ENCODE measurements at regions not wholly inside any gene's neighbourhood (a gene's known extent, or its start where the extent isn't known, plus 50 kb on each side); places are given as distances from the start of the nearest gene placed in this dataset.

DNA sequence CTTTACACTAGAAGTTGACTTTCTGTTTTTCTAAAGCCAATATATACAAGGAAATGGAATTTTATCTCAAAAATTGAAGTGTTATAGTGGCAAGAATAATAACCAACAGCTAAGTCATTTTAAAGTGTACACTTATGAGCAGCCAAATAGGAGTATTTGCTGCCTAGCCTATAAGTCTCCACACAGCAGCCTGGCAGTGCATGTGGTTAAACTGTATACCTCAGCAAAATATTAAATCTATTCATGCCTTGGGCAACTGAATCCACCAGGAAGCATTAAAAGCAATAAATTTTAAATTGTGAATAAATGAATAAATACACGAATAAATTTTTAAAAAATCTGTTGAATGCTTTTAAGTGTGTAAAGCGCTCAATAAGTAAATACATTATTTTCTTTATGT, 432.4 kb upstream of the RORB start:
- H3K27me3 ChIP-seq: no peaks in the 10 kb centered on the region
- DNase-seq (ENCODE audit: extremely low spot score): no peak
- no peak overlapping the region for H3K4me3 ChIP-seq
- intact Hi-C loops (cut with DNase I): no loop called here
- WGBS: 64% methylated on average over 2 of the region's 2 CpGs
- no peaks in the 10 kb centered on the region for H3K4me1 ChIP-seq
- no peak for TF ChIP-seq POLR2AphosphoS5 (IDR thresholded peaks at IDR 0.05)
- TF ChIP-seq EP300 (IDR thresholded peaks at IDR 0.05): no peak
- TF ChIP-seq POLR2A (IDR thresholded peaks at IDR 0.05; ENCODE audit: low read depth): no peak
- TF ChIP-seq, protein P1, sequence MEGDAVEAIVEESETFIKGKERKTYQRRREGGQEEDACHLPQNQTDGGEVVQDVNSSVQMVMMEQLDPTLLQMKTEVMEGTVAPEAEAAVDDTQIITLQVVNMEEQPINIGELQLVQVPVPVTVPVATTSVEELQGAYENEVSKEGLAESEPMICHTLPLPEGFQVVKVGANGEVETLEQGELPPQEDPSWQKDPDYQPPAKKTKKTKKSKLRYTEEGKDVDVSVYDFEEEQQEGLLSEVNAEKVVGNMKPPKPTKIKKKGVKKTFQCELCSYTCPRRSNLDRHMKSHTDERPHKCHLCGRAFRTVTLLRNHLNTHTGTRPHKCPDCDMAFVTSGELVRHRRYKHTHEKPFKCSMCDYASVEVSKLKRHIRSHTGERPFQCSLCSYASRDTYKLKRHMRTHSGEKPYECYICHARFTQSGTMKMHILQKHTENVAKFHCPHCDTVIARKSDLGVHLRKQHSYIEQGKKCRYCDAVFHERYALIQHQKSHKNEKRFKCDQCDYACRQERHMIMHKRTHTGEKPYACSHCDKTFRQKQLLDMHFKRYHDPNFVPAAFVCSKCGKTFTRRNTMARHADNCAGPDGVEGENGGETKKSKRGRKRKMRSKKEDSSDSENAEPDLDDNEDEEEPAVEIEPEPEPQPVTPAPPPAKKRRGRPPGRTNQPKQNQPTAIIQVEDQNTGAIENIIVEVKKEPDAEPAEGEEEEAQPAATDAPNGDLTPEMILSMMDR (IDR thresholded peaks at IDR 0.05): no peak
- H3K36me3 ChIP-seq: no peaks in the 10 kb centered on the region
- no peaks in the 10 kb centered on the region for H3K9me3 ChIP-seq
- no peak overlapping the region for H3K27ac ChIP-seq (replicated peaks in 1 of 4)

DNA sequence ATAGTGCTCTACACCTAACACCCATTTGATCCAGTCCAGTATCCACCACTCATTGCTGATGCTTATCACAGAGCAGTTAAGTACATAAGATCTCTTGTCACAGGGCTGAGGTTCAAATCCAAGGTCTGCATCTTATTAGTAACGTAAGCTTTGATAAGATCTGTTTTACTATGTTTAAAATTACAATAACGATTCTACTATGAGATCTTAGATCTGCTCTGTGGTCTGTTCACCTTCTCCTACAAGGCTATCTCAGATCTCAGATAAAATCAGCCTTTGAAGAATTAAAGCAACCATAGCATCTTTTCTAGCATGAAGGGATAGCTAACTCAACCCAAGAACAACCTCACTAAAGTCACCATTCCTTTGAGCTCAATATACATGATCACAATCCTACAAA, 431.0 kb upstream of the RORB start:
- H3K4me3 ChIP-seq: no peak overlapping the region
- 82% methylated on average over 2 of the region's 2 CpGs for WGBS
- H3K27ac ChIP-seq (replicated peaks in 1 of 4): no peak overlapping the region
- H3K9me3 ChIP-seq: no peaks in the 10 kb centered on the region
- no peaks in the 10 kb centered on the region for H3K36me3 ChIP-seq
- no peaks in the 10 kb centered on the region for H3K4me1 ChIP-seq
- no peaks in the 10 kb centered on the region for H3K27me3 ChIP-seq
- no peak for TF ChIP-seq POLR2AphosphoS5 (IDR thresholded peaks at IDR 0.05)
- no peak for TF ChIP-seq EP300 (IDR thresholded peaks at IDR 0.05)
- TF ChIP-seq, protein P1 (IDR thresholded peaks at IDR 0.05): no peak
- TF ChIP-seq POLR2A (IDR thresholded peaks at IDR 0.05; ENCODE audit: low read depth): no peak
- intact Hi-C loops (cut with DNase I): no loop called here
- no peak for DNase-seq (ENCODE audit: extremely low spot score)

DNA sequence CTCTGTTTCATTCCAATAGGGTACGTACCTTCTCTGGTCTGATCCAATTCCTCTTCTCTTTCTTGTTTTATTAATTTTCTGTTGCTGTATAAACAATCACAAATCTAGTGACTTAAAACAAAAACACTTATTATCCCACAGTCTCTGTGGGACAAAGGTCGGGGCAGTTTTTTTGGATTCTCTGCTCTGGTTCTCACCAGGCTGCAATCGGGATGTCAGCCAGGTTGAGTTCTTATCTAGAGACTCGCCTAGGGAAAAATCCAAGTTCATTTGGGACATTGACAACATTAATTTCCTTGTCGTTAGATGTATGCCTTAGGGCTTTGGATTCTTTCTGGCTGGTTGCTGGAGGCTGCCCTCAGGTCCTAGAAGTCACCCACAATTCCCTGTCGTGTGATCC, 430.5 kb upstream of the RORB start:
- Histone ChIP-seq H3K4me1 (no peaks in the 10 kb centered on the region), H3K36me3 (no peaks in the 10 kb centered on the region), H3K9me3 (peaks cover 0 to 1% (median 0%) of the 10 kb centered on the region in 4 donors), H3K4me3 (no peak overlapping the region), H3K27ac (replicated peaks in 1 of 4) (no peak overlapping the region), H3K27me3 (no peaks in the 10 kb centered on the region)
- DNase-seq (ENCODE audit: extremely low spot score): no peak
- WGBS: 65% methylated on average over 6 of the region's 6 CpGs
- TF ChIP-seq, protein P1 (IDR thresholded peaks at IDR 0.05): no peak
- TF ChIP-seq POLR2AphosphoS5 (IDR thresholded peaks at IDR 0.05) (no peak), EP300 (IDR thresholded peaks at IDR 0.05) (no peak), POLR2A (IDR thresholded peaks at IDR 0.05; ENCODE audit: low read depth) (no peak)
- intact Hi-C loops (cut with DNase I): no loop called here

DNA sequence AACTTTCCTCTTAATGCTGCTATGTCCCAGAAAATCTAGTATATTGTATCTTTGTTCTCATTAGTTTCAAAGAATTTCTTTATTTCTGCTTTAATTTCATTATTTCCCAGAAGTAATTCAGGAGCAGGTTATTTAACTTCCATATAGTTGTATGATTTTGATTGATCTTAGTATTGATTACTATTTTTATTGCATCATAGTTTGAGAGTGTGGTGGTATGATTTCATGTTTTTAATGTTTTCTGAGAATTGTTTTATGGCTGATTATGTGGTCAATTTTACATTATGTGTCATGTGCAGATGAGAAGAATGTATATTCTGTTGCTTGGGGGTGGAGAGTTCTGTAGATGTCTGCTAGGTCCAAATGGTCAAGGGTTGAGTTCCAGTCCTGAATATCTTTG, 425.6 kb upstream of the RORB start:
- Histone ChIP-seq H3K36me3 (no peaks in the 10 kb centered on the region), H3K4me3 (no peak overlapping the region), H3K4me1 (no peaks in the 10 kb centered on the region), H3K9me3 (peaks cover 0 to 9% (median 4%) of the 10 kb centered on the region in 4 donors), H3K27ac (replicated peaks in 1 of 4) (no peak overlapping the region), H3K27me3 (no peaks in the 10 kb centered on the region)
- TF ChIP-seq EP300 (IDR thresholded peaks at IDR 0.05): no peak
- no peak for DNase-seq (ENCODE audit: extremely low spot score)
- intact Hi-C loops (cut with DNase I): no loop called here

DNA sequence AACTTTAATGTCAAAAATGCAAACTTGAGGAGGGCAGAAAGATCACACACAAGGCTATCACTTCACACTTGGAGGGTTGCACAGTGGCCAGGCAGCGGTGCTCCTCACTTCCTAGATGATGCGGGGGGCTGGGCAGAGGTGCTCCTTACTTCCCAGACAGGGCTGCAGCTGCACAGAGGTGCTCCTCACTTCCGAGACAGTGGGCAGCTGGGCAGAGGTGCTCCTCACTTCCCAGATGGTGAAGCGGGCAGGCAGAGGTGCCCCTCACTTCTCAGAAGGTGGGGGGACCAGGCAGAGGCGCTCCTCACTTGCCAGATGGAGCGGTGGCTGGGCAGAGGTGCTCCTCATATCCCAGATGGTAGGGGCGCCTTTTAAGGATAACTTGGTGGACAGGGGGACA, 423.2 kb upstream of the RORB start:
- TF ChIP-seq POLR2AphosphoS5 (IDR thresholded peaks at IDR 0.05) (no peak), POLR2A (IDR thresholded peaks at IDR 0.05; ENCODE audit: low read depth) (no peak), EP300 (IDR thresholded peaks at IDR 0.05) (no peak)
- TF ChIP-seq, protein P1 (IDR thresholded peaks at IDR 0.05): no peak
- Histone ChIP-seq H3K9me3 (peaks cover 0 to 10% (median 8%) of the 10 kb centered on the region in 4 donors), H3K27me3 (no peaks in the 10 kb centered on the region), H3K4me3 (no peak overlapping the region), H3K36me3 (no peaks in the 10 kb centered on the region), H3K4me1 (no peaks in the 10 kb centered on the region), H3K27ac (replicated peaks in 1 of 4) (no peak overlapping the region)
- no peak for DNase-seq (ENCODE audit: extremely low spot score)
- WGBS: 88% methylated on average over 6 of the region's 7 CpGs
- intact Hi-C loops (cut with DNase I): no loop called here

Data from esophagus muscularis mucosa (tissue), 4 donors.